Stimulated activated naive CD8-positive, alpha-beta T cell treated with anti-CD3 and anti-CD28 coated beads, Interleukin-15, Interleukin-2, amounts not matched to agents 100 ng/mL and 50 ng/mL, for 24 hours (primary cell): ENCODE measurements at regions not wholly inside any gene's neighbourhood (a gene's known extent, or its start where the extent isn't known, plus 50 kb on each side); places are given as distances from the start of the nearest gene placed in this dataset.

Source experiments
- H3K27ac Mint-ChIP-seq: one replicate; pipeline ENCODE4 v1.8.0; 2021; ENCODE audit warnings: mild to moderate bottlenecking, mixed read lengths
- H3K27me3 Mint-ChIP-seq: one replicate; pipeline ENCODE4 v1.8.0; 2021; ENCODE audit warnings: mixed read lengths
- H3K36me3 Mint-ChIP-seq: one replicate; pipeline ENCODE4 v1.8.0; 2021; ENCODE audit warnings: low read depth, mixed read lengths
- H3K4me1 Mint-ChIP-seq: one replicate; pipeline ENCODE4 v1.8.0; 2021; ENCODE audit warnings: low read depth, mixed read lengths
- H3K4me3 Mint-ChIP-seq: one replicate; pipeline ENCODE4 v1.8.0; 2021; ENCODE audit warnings: mild to moderate bottlenecking, mixed read lengths
- H3K9me3 Mint-ChIP-seq: one replicate; pipeline ENCODE4 v1.8.0; 2021; ENCODE audit warnings: mixed read lengths

GRCh38 chr19:30757104-30757836 lies 385.1 kb downstream of the ZNF536 start:
- Mint-ChIP-seq H3K9me3 (no peaks in the 10 kb centered on the region), H3K4me3 (no peak overlapping the region), H3K36me3 (no peaks in the 10 kb centered on the region), H3K27me3 (peaks cover 7% of the 10 kb centered on the region), H3K27ac (no peak overlapping the region), H3K4me1 (no peaks in the 10 kb centered on the region)

GRCh38 chr19:30755581-30755980 lies 383.4 kb downstream of the ZNF536 start:
- Mint-ChIP-seq H3K9me3 (no peaks in the 10 kb centered on the region), H3K27me3 (peaks cover 3% of the 10 kb centered on the region), H3K4me3 (no peak overlapping the region), H3K36me3 (no peaks in the 10 kb centered on the region), H3K4me1 (no peaks in the 10 kb centered on the region), H3K27ac (no peak overlapping the region)

GRCh38 chr19:30754162-30754561 lies 382.0 kb downstream of the ZNF536 start:
- Mint-ChIP-seq H3K9me3 (peaks cover 10% of the 10 kb centered on the region), H3K27ac (no peak overlapping the region), H3K4me1 (no peaks in the 10 kb centered on the region), H3K27me3 (peaks cover 3% of the 10 kb centered on the region), H3K36me3 (no peaks in the 10 kb centered on the region), H3K4me3 (no peak overlapping the region)

- H3K4me1 Mint-ChIP-seq = no peaks in the 10 kb centered on the region
- no peaks in the 10 kb centered on the region for H3K36me3 Mint-ChIP-seq
- peaks cover 10% of the 10 kb centered on the region for H3K9me3 Mint-ChIP-seq
- H3K4me3 Mint-ChIP-seq = no peak overlapping the region
- H3K27ac Mint-ChIP-seq = no peak overlapping the region
- peaks cover 3% of the 10 kb centered on the region for H3K27me3 Mint-ChIP-seq
Measured at GRCh38 chr19:30752876-30753275, 380.7 kb downstream of the ZNF536 start.

GRCh38 chr19:30752201-30752600 lies 380.0 kb downstream of the ZNF536 start:
- peaks cover 10% of the 10 kb centered on the region for H3K9me3 Mint-ChIP-seq
- no peaks in the 10 kb centered on the region for H3K36me3 Mint-ChIP-seq
- no peak overlapping the region for H3K4me3 Mint-ChIP-seq
- no peak overlapping the region for H3K27ac Mint-ChIP-seq
- H3K4me1 Mint-ChIP-seq = no peaks in the 10 kb centered on the region
- peaks cover 3% of the 10 kb centered on the region for H3K27me3 Mint-ChIP-seq

GRCh38 chr19:30745476-30745985 lies 373.3 kb downstream of the ZNF536 start:
- Mint-ChIP-seq H3K27ac (no peak overlapping the region), H3K27me3 (peaks cover 5% of the 10 kb centered on the region), H3K36me3 (no peaks in the 10 kb centered on the region), H3K4me3 (no peak overlapping the region), H3K4me1 (no peaks in the 10 kb centered on the region), H3K9me3 (peaks cover 10% of the 10 kb centered on the region)

GRCh38 chr19:30744741-30745475 lies 372.7 kb downstream of the ZNF536 start:
- no peak overlapping the region for H3K4me3 Mint-ChIP-seq
- H3K27ac Mint-ChIP-seq = no peak overlapping the region

GRCh38 chr19:30743702-30744101 lies 371.5 kb downstream of the ZNF536 start:
- no peaks in the 10 kb centered on the region for H3K9me3 Mint-ChIP-seq
- peaks cover 5% of the 10 kb centered on the region for H3K27me3 Mint-ChIP-seq
- no peaks in the 10 kb centered on the region for H3K4me1 Mint-ChIP-seq
- H3K4me3 Mint-ChIP-seq = no peak overlapping the region
- no peak overlapping the region for H3K27ac Mint-ChIP-seq
- no peaks in the 10 kb centered on the region for H3K36me3 Mint-ChIP-seq

More at GRCh38 chr19:30744741-30745475, 372.7 kb downstream of the ZNF536 start:
- no peaks in the 10 kb centered on the region for H3K4me1 Mint-ChIP-seq
- peaks cover 5% of the 10 kb centered on the region for H3K27me3 Mint-ChIP-seq
- H3K9me3 Mint-ChIP-seq = peaks cover 3% of the 10 kb centered on the region
- no peaks in the 10 kb centered on the region for H3K36me3 Mint-ChIP-seq

GRCh38 chr19:30743011-30743410 lies 370.8 kb downstream of the ZNF536 start:
- H3K4me3 Mint-ChIP-seq = no peak overlapping the region
- no peak overlapping the region for H3K27ac Mint-ChIP-seq

GRCh38 chr19:30742406-30742938 lies 370.3 kb downstream of the ZNF536 start:
- no peaks in the 10 kb centered on the region for H3K36me3 Mint-ChIP-seq
- no peaks in the 10 kb centered on the region for H3K9me3 Mint-ChIP-seq
- H3K4me3 Mint-ChIP-seq = no peak overlapping the region
- no peaks in the 10 kb centered on the region for H3K4me1 Mint-ChIP-seq
- no peak overlapping the region for H3K27ac Mint-ChIP-seq
- H3K27me3 Mint-ChIP-seq = peaks cover 5% of the 10 kb centered on the region

More at GRCh38 chr19:30743011-30743410, 370.8 kb downstream of the ZNF536 start:
- H3K36me3 Mint-ChIP-seq = no peaks in the 10 kb centered on the region
- H3K27me3 Mint-ChIP-seq = peaks cover 5% of the 10 kb centered on the region
- H3K9me3 Mint-ChIP-seq = no peaks in the 10 kb centered on the region
- no peaks in the 10 kb centered on the region for H3K4me1 Mint-ChIP-seq

- H3K27me3 Mint-ChIP-seq = peaks cover 5% of the 10 kb centered on the region
- no peaks in the 10 kb centered on the region for H3K9me3 Mint-ChIP-seq
- no peak overlapping the region for H3K27ac Mint-ChIP-seq
- H3K4me3 Mint-ChIP-seq = no peak overlapping the region
- no peaks in the 10 kb centered on the region for H3K4me1 Mint-ChIP-seq
- no peaks in the 10 kb centered on the region for H3K36me3 Mint-ChIP-seq
Measured at GRCh38 chr19:30741566-30741965, 369.4 kb downstream of the ZNF536 start.

GRCh38 chr19:30739394-30739793 lies 367.2 kb downstream of the ZNF536 start:
- H3K4me1 Mint-ChIP-seq = no peaks in the 10 kb centered on the region
- H3K36me3 Mint-ChIP-seq = no peaks in the 10 kb centered on the region
- H3K9me3 Mint-ChIP-seq = no peaks in the 10 kb centered on the region
- peaks cover 5% of the 10 kb centered on the region for H3K27me3 Mint-ChIP-seq
- H3K4me3 Mint-ChIP-seq = no peak overlapping the region
- no peak overlapping the region for H3K27ac Mint-ChIP-seq

GRCh38 chr19:30738047-30738446 lies 365.9 kb downstream of the ZNF536 start:
- H3K4me1 Mint-ChIP-seq = no peaks in the 10 kb centered on the region
- H3K4me3 Mint-ChIP-seq = no peak overlapping the region
- no peaks in the 10 kb centered on the region for H3K36me3 Mint-ChIP-seq
- H3K27me3 Mint-ChIP-seq = peaks cover 4% of the 10 kb centered on the region
- no peak overlapping the region for H3K27ac Mint-ChIP-seq
- no peaks in the 10 kb centered on the region for H3K9me3 Mint-ChIP-seq

- Mint-ChIP-seq H3K27me3 (no peaks in the 10 kb centered on the region), H3K36me3 (no peaks in the 10 kb centered on the region), H3K9me3 (no peaks in the 10 kb centered on the region), H3K4me1 (no peaks in the 10 kb centered on the region), H3K27ac (no peak overlapping the region), H3K4me3 (no peak overlapping the region)
Measured at GRCh38 chr19:30734669-30735068, 362.5 kb downstream of the ZNF536 start.

- H3K4me1 Mint-ChIP-seq = no peaks in the 10 kb centered on the region
- H3K9me3 Mint-ChIP-seq = no peaks in the 10 kb centered on the region
- no peaks in the 10 kb centered on the region for H3K27me3 Mint-ChIP-seq
- H3K4me3 Mint-ChIP-seq = no peak overlapping the region
- H3K36me3 Mint-ChIP-seq = no peaks in the 10 kb centered on the region
- H3K27ac Mint-ChIP-seq = no peak overlapping the region
Measured at GRCh38 chr19:30733826-30734550, 361.8 kb downstream of the ZNF536 start.
